ENCODE measurements at regions not wholly inside any gene's neighbourhood (a gene's known extent, or its start where the extent isn't known, plus 50 kb on each side); places are given as distances from the start of the nearest gene placed in this dataset.

- Histone ChIP-seq H3K9me3 (no peaks in the 10 kb centered on the region), H3K27ac (no peak overlapping the region), H3K27me3 (no peaks in the 10 kb centered on the region), H3K4me3 (no peak overlapping the region), H3K4me1 (no peaks in the 10 kb centered on the region), H3K36me3 (no peaks in the 10 kb centered on the region)
- DNase-seq (ENCODE audit: low spot score in 2 of 2), result no peak
- 60% methylated on average over 1 of the region's 1 CpG for WGBS
- TF ChIP-seq CTCF (IDR thresholded peaks at IDR 0.05) (no peak), EP300 (IDR thresholded peaks at IDR 0.05) (no peak), POLR2AphosphoS5 (IDR thresholded peaks at IDR 0.05) (no peak), POLR2A (IDR thresholded peaks at IDR 0.05) (no peak)
Measured at GRCh38 chr1:194584052-194584451, 1397.6 kb upstream of the B3GALT2 start.

GRCh38 chr1:194570476-194570875 lies 1384.1 kb upstream of the B3GALT2 start:
- no peak for TF ChIP-seq CTCF (IDR thresholded peaks at IDR 0.05)
- TF ChIP-seq EP300 (IDR thresholded peaks at IDR 0.05), result no peak
- no peak for TF ChIP-seq POLR2A (IDR thresholded peaks at IDR 0.05)
- TF ChIP-seq POLR2AphosphoS5 (IDR thresholded peaks at IDR 0.05), result no peak
- no peaks in the 10 kb centered on the region for H3K4me1 ChIP-seq
- no peaks in the 10 kb centered on the region for H3K9me3 ChIP-seq
- no peak overlapping the region for H3K4me3 ChIP-seq
- H3K36me3 ChIP-seq, result no peaks in the 10 kb centered on the region
- H3K27ac ChIP-seq, result no peak overlapping the region
- DNase-seq (ENCODE audit: low spot score in 2 of 2), result no peak
- H3K27me3 ChIP-seq, result no peaks in the 10 kb centered on the region

GRCh38 chr1:194568610-194569009 lies 1382.2 kb upstream of the B3GALT2 start:
- Histone ChIP-seq H3K9me3 (no peaks in the 10 kb centered on the region), H3K27me3 (no peaks in the 10 kb centered on the region), H3K4me1 (no peaks in the 10 kb centered on the region), H3K27ac (no peak overlapping the region), H3K4me3 (no peak overlapping the region), H3K36me3 (no peaks in the 10 kb centered on the region)
- no peak for TF ChIP-seq POLR2AphosphoS5 (IDR thresholded peaks at IDR 0.05)
- no peak for TF ChIP-seq EP300 (IDR thresholded peaks at IDR 0.05)
- TF ChIP-seq POLR2A (IDR thresholded peaks at IDR 0.05), result no peak
- no peak for TF ChIP-seq CTCF (IDR thresholded peaks at IDR 0.05)
- DNase-seq (ENCODE audit: low spot score in 2 of 2), result no peak

- Histone ChIP-seq H3K4me3 (no peak overlapping the region), H3K27ac (no peak overlapping the region), H3K4me1 (no peaks in the 10 kb centered on the region), H3K36me3 (no peaks in the 10 kb centered on the region), H3K9me3 (no peaks in the 10 kb centered on the region), H3K27me3 (no peaks in the 10 kb centered on the region)
- no peak for DNase-seq (ENCODE audit: low spot score in 2 of 2)
- TF ChIP-seq EP300 (IDR thresholded peaks at IDR 0.05) (no peak), CTCF (IDR thresholded peaks at IDR 0.05) (no peak), POLR2A (IDR thresholded peaks at IDR 0.05) (no peak), POLR2AphosphoS5 (IDR thresholded peaks at IDR 0.05) (no peak)
Measured at GRCh38 chr1:194548071-194548470, 1361.7 kb upstream of the B3GALT2 start.

GRCh38 chr1:194544012-194544411 lies 1357.6 kb upstream of the B3GALT2 start:
- no peak overlapping the region for H3K27ac ChIP-seq
- no peak for DNase-seq (ENCODE audit: low spot score in 2 of 2)
- H3K27me3 ChIP-seq, result no peaks in the 10 kb centered on the region
- no peak overlapping the region for H3K4me3 ChIP-seq
- 87% methylated on average over 3 of the region's 3 CpGs for WGBS
- no peak for TF ChIP-seq POLR2AphosphoS5 (IDR thresholded peaks at IDR 0.05)
- no peak for TF ChIP-seq POLR2A (IDR thresholded peaks at IDR 0.05)
- TF ChIP-seq EP300 (IDR thresholded peaks at IDR 0.05), result no peak
- no peak for TF ChIP-seq CTCF (IDR thresholded peaks at IDR 0.05)
- no peaks in the 10 kb centered on the region for H3K36me3 ChIP-seq
- no peaks in the 10 kb centered on the region for H3K4me1 ChIP-seq
- H3K9me3 ChIP-seq, result no peaks in the 10 kb centered on the region
